ENCODE measurements at regions not wholly inside any gene's neighbourhood (a gene's known extent, or its start where the extent isn't known, plus 50 kb on each side); places are given as distances from the start of the nearest gene placed in this dataset.

DNA sequence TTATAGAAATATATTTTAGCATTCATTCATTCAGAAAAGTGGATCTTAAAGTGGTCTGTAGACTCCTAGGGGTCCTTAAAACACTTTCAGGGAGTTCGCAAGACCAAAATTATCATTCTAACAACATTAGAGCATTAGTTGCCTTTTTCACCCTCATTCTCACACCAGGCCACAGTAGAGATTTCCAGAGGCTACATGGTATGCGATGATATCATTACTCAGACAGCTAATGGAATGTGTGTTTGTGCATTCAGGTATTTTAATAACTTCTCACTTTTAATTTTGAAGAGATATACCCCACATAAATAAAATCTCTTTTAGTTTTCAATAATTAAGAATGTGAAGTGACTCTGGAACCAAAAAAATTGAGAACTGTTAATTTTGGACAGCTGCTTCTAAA, 206.9 kb downstream of the NSUN3 start:
- DNase-seq = no peak

DNA sequence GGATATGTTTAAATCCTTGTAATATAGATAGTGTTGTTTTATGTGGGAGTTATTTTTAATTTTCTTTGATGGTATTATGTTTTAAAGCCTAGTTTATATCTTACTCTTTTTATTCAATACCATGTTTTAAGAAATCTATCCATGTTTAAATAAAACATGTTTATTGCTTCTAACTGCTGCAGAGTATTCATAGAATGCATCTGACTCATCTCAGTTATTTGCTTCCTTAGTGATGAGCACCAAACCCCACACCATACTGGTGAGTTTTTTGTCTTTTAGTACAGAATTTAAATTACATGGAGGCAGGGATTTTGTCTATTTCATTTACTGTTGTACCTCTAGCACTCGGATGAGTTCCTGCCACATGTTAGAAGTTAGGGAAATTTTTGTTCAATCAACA, 209.2 kb downstream of the NSUN3 start:
- no peak for DNase-seq

DNA sequence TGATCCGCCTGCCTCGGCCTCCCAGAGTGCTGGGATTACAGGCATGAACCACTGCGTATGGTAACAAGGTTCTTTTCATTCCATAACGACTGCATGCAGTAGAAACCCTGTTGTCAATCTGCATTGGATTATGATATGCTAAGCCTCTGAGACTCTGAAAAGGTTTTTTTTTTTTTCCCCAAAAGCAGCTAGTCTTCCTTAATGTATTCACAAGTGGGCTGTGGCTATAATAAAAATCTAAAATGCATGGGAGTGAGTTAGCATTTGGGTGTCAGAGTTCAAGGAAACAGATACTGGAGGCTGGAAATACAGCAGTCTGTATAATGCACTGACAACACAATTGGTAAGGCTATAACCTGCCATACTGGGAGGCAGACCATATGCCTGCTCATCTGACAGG, 218.1 kb downstream of the NSUN3 start:
- no peak for DNase-seq

DNA sequence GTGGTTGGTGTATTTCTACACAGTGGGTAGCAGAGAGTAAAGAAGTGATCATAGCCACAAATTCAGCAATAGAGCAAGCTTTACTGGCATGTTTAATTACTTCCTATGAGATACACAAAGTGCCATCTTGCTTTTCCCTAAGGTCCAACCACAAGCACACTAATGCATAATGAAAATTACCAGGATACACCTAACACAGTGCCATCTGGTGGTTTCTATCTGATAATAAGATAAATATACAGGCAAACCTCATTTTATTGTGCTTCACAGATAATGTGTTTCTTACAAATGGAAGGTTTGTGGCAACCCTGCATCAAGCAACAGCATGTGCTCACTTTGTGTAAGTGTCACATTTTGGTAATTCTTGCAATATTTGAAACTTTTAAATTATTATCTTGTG, 223.0 kb downstream of the NSUN3 start:
- no peak for DNase-seq

DNA sequence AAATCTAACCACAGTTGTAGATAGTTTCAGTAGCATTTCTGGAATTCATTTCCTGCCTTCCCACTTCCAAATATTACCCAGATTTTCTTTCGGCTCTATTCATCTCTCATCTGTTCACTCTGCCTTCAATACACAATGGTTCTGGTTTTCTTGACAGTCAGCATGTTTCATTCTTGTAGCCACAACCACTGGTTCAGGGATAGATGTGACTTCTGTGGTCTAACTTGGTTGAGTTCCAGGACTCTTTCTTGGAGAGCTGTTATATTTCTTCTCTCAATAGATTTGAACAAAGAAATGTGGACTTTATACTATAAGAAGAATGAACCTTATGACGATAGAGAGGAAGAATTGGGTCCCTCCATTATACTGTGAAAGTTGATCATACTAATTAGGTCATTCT, 228.8 kb downstream of the NSUN3 start:
- DNase-seq = no peak

DNA sequence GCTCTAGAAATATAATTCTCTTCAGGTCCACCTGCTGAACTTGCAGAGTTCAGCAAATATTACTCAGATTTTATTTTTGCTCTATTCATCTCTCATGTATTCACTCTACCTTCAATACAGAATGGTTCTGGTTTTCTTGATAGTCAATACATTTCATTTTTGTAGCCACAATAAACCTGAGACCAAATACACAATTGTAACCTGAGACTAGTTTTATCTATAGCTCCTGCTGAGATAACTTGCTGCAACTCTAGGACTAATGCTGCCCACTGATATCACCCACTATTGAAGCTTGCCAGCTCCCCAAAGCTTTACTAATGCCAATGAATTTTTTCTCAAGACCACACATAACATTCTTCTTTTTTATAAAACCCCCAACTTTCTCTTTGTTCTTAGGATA, 229.3 kb downstream of the NSUN3 start:
- no peak for DNase-seq

DNA sequence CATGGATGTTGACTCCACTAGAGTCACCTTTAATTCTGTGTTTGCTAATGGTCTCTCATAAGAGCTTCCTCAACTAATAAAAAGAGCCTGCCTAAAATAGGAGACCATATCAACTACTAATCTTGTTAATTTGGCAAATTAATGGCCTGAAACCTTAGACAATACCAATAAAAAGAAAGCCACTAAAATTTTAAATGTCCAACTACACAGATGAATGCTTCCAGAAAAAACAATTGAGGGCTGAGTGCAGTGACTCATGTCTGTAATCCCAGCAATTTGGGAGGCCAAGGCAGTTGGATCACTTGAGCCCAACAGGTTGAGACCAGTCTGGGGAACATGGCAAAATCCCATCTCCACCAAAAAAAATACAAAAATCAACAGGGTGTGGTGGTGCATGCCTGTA, 230.9 kb downstream of the NSUN3 start:
- no peak for DNase-seq

DNA sequence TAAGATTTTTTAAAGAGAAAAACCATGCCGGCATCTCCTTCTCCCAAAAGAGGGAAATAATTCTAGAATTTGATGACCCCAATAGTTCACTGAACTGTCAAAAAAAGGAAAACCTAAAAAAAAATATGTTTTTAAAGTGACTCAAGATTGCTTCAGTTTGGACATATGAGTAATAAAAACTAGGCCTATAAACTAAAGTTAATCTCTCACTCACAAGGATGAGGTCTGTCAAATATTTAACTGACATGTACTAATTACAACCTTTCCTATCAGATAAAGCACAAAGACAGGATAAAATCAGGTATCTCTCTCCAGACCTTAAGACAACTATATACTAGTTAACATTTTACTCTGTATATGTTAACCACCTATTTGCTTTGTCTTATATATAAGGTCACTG, 231.9 kb downstream of the NSUN3 start:
- no peak for DNase-seq

DNA sequence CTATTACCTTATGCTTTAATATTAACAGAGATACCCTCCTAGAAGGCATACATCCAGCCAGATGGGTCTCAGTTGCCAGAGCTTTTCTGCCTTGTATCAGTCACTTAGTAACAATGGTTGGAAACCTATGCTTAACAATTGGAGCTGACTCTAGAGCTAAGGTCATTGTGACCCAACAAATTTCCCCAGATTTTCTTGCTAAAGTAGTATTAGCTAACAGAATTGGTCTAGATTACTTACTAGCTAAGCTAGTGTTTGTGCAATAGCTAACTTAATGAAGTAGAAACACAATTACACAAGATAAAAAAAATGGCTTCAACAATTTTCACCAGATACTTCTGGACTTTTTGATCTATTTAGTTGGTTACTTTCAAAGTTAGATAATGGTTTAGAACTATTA, 236.9 kb downstream of the NSUN3 start:
- no peak for DNase-seq

DNA sequence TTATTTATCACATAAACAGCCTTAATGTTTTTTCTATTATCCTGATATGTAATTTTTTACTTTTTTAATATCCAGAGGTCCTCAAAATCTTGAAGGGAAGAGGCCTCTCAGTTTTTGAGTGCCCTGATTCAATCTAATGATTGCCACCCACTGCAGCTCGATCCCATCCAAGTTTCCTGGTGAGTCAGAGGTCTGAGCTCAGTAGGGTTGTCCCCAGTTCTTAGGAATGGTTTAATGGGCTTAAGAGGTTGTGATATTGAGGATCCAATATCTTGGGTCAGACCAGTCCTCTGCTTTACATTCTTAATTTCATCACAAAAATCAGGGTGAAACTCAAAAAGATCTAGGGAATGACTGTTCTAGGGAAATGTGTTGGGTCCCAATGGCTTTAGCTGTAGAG, 238.5 kb downstream of the NSUN3 start:
- no peak for DNase-seq

DNA sequence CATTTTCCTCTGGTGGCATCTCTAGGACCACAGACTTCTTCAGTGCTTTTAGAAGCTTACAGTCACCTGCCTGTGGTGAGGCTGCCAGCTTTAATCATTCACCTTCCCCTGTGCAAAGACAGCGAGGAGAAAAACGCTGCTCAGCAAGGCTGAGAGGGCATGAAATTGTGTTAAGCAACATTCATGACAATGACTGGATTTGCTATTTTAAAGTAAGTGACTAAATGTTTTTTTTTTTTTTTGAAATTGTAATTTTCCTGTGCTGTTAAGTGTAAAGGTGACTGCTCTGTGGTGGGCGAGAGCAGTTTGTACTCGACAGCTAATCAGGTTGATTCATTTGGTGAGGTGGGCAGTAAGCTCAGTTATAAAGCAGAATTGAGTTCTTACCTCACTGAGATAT, 240.4 kb downstream of the NSUN3 start:
- no peak for DNase-seq

DNA sequence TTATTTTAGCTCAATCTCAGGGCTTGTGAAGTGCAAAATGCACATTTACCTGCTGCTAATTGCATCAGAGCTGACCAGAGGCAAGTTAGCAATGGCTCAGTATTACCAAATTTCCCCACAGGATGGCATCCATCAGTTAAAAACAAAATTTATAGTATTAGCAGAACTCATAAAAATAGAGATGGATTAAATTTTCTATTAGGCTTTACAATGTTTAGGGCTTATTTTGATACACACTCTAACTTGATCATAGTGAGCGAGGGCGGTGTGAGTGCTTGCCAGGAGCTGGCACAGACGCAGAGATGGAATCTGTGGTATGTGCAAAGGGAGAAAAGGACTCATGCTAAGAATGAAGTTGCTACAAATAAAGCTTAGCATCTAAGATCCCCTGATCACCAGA, 241.0 kb downstream of the NSUN3 start:
- DNase-seq = no peak

DNA sequence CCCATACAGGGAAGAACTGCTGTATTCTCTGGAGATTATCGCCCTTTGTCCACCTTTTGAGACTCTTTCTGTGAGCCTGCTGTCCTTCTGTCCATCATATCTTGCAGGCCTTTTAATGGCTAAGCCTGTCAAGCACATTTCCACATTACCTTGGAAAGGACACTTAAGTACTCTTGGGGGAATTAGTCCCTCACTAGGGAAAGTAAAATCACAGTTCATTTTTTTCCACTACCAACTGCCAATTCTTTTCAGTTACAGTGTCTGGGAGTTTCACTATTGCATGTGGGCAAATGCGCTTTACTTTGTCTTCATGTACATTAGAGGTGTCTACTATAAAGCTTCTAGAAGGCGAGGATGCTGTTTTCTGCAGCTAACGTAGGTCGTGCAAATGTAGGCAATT, 242.1 kb downstream of the NSUN3 start:
- no peak for DNase-seq

DNA sequence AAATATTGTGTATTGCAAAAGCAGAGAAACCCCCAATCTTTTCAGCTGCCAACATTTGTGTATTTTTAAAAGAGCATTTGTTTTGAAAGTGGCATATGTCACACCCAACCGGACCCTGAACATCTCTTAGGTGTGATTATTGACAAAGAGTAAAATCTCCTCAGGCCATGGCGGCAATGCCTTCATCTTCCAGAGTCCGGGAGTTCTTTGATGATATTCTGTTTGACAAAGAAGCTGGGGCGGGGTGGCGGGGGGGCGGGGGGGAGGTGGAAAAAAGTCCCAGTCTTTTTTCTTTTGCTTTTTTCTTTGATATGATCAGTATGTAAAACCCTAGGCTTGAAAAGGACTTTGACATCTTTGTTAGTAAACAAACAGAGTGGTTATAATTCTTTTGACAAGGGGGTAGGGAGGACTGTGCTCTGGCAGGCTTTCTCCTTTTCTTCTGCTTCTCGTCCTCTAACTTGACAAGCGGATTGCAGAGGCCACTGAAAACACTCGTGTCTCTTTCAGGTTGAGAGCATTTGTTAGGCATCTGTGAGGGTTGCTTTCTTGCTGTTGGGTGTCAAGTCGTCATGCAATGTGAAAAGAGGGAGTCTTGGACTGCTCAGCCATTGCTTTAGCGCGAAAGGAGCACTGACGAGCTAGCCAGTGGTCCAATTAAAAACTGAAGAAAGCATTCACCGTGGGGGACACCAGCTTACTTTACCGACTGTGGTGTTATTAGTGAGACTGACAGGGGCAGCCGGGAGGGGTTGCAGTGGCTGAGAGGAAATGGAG, 243.2 kb downstream of the NSUN3 start:
- DNase-seq = no peak

DNA sequence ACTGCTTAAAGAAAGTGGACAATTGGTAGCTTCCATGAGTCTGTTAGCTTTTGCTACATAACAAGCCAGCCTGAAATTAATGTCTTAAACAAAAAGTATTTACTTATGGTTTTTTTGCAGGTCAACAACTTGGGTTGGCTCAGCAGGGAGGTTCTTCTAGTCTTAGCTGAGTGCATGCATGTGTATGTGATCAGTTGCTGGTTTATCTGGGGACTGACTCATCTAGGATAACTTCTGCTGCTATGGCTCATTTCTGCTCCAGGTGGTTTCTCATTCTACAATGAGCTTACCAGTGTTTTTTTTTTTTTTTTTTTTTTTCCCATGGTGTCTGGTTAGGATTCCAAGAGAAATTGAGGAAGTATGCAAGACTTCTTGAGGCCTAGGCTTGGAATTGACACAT, 244.7 kb downstream of the NSUN3 start:
- DNase-seq = no peak

DNA sequence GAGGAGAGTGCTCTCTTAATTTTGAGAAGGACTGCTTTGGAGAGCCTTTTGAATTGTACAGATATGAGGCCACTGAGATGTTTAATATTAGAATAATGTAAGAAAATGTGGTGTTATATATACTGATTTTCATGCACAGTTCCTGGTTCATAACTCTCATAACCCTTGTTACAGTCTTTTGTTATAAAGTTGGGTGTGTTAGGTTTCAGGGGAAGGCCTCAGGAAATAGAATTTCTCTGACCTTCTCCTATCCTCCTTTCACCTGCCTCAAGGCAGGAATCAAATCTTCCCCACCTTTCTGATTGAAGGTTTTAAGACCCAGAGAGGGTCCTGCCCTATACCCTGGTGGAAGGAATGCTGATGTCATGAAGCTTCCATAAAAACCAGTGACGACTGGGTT, 245.9 kb downstream of the NSUN3 start:
- no peak for DNase-seq

DNA sequence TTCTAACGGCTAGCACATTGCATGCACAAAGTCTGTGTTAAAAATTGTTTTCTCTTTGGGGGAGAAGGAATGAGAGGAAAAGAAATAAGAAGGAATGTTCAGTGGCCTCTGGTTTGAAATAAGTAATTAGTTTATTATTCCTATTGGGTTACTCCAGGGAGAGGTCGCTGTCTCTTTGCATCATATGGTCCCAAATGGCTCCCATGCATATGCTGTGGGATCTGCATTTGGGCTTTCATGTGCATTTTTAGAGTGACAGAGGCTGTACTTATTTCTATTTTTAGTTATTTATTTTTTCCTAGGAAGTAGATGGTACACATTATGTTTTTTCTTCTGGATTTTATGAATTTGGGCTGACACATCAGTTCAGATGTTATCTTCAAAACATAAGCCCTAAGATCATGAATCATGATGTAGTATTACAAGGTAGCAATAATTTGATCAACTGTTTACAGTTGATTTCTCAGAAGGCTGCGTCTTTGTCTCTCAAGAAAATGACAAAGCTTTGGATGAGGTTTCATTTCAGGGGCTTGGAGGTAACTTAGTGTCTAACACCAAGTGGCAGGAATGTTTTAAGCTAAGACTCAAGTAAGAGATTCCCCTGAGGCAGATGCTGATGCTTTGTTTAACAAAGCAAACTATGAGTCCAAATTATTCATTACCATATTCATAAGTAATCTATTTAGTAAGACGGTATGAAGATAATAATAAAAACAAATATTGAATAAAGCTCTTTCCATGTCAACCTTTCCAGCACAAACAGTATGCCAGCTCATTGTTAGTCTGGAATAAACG, 247.7 kb downstream of the NSUN3 start:
- no peak for DNase-seq

DNA sequence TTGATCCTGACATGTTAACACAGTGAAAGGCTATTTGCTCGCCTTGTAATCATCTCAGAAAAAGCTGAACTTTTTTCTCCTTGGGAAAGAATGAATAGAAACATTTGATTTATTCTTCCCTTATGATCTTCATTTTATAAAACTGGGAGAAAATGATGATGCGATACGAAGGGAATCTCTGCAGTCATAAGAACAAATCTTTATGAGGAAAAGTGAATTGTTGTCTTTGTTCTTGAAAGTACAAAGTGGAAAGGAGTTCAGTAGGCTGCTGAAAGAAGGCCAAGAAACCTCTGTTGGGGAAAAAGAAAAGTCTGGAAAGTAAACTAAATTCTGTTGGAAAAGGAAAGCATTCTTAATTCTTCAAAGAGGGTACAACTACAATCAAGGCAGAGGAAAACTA, 248.8 kb downstream of the NSUN3 start:
- no peak for DNase-seq

DNA sequence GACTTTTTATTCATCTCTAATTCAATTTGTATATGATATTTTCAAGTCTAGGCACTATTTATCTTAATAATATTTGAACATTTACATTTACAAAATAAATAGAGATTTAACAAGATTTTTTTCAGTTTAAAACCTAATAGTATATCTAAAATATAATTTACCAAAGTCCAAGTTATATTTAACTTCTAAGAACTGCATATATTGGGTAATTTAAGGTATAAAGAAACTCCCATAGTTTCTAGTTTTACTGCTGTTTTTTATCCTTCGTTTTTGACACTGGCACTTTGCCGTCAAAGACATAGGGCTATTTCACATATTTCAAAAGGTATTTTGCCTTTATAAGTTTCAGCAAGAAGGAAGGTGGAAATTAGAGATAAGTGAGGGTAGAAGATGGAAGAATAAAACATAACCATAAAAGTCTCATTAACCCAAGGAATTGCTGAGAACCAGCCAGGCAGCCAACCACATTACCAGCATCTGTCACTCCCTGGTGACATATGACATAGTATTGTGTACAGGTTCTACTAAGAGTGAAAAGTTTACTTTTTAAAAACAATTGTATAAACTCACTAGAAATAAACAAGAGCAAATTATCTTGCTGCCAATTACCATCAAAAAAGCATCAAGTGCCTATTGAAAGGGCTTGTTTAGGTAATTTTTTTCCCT, 251.5 kb downstream of the NSUN3 start:
- no peak for DNase-seq

DNA sequence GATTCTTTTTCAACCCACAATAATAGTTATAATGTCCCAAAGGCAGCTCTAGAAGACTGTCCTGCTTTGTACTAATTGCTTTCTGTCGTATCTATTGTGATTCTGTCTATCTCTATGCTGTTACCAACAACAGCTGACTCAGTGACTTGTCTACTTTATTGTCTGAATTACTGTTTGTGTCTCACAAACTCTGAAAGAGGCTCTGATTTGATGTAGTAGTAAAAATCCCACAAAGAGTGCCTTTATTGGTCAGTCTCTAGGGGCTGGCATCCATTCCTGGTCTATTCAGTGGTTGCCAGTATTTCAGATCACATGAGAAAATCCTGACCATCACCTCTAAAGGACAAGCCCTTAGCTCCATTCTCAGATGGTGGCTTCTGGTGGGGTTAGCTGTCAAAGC, 254.2 kb downstream of the NSUN3 start:
- no peak for DNase-seq

DNA sequence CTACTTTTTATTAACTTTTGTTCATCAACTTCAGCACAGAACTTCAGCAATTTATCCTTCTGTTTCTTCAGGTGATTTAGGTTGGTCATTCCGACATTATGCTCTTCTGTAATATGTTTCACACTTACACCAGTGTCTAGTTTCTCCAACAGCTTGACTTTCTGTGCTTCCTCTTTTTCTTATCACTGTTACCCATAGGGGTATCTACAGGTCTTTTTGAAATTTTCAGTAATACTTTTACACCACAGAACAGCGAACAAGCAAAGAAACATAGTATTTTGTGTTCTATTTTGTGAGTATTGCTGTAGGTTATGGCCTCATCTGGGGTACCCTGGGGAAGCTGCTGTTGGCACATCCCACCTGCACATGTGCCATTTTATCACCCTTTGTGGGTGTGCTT, 260.7 kb downstream of the NSUN3 start:
- no peak for DNase-seq

DNA sequence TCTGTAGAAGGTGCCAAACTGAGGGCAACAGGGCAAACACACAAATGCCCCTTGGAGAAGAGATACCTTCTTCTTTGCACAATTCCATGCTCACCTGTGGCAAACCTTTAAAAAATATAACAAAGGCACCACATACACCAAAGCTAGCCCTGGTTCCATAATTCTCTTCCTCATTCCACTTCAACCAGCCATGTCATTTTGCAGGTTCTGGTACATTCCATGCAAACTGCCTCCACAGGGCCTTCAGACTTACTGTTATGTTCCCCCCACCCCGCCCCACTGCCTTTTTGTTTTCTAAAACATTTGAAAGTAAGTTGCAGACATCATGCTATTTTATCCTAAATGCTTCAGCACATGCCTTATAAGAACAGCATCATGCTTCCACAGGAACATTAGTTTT, 269.0 kb downstream of the NSUN3 start:
- DNase-seq = no peak

DNA sequence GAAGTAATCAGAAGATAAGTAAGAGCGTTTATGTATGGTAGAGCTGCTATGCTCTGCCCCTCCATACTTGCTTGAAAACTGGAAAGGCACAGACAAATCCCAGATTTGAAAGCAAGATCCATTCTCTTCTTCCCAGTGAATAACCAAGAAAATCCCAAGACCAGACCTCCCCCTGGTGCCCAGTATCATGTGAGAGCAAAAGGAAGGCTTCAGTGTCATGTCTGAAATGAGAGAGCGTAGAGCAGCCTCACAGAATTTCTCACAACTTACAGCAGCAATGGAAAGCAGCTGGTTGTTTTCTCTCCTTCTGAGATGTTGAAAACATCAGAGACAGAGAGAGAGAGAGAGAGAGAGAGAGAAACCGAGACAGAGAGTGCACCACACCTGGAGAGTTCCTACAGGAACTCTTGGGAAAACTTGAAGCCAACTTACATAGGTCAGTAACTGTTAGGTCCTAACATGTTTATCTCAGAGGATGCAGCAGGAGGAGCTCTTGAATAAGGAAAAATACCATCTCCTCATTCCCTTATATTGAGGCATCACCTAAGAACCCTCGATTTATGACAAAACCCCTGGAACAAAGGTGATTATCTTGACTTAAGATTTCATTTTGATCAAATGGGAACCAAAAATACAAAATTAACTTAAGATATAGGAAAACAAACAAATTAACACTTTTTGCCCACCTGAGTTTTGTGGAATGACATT, 273.3 kb downstream of the NSUN3 start:
- no peak for DNase-seq

DNA sequence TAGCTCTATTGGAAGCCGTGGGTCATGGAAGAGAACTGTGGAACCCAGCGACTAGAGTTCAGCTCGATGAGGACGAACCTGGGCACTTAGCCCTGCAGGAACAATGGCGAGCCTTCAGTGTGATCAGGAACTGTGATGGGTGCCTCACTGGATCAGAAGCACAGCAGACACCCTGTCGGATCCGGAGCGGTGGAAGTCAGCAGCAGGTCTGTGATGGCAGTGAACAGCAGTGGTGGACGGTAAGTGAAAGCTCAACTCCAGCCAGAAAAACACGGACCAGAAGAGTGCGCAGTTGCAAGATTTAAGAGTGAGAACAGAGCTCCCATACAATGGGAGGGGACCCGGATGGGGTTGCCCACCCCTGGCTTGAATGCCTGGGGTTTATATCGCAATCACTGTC, 282.2 kb downstream of the NSUN3 start:
- no peak for DNase-seq

Data from CD4-positive, alpha-beta T cell treated with Interleukin-15 for 1 hour (primary cell).